RCC 7860 (cell line): ENCODE measurements at regions not wholly inside any gene's neighbourhood (a gene's known extent, or its start where the extent isn't known, plus 50 kb on each side); places are given as distances from the start of the nearest gene placed in this dataset.
"Not testable (repeated sequence)": the region's sequence is repeated elsewhere in the genome, so short reads cannot be mapped to it uniquely, and the experiment has no call there.

Experiments used
- DNase-seq: peaks from one replicate; pipeline ENCODE4 v3.0.0-alpha.2; 2015; ENCODE audit warnings: low spot score
- FAIRE-seq: peaks from 2 replicates; lab custom pipeline; 2012; peaks lifted over from hg19 to GRCh38; lab: Jason Lieb, UNC

DNA sequence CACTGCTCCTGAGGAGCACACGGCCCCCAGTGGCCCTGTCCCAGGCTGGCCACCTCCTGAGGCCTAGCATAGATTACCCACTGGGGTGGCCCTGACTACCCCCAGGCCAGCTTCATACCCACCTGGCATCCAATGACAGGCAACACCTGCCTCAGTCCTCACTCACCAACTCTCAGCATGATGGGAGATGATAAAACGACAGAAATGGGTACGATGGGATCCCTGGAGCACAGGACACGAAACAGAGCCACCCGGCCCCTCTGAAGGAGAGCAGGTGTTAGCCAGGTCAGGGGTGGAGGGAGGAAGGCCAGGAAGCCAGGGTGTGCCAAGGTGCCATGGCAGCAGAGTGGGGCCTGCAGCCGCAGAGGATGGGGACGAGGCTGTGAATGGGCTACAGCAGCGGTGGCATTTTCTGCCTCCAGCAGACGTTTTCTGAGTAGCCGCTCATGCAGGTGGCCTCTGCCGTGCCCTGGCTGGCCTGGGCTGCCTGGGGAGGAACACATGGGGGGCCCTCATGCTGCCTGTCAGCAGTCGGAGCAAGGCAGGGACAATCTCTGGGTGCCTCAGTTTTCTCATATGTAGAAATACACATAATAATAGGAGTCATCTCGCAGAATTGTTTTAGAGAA lies 50.2 kb upstream of the FGF3 start:
- FAIRE-seq (no peak), DNase-seq (no peak)

DNA sequence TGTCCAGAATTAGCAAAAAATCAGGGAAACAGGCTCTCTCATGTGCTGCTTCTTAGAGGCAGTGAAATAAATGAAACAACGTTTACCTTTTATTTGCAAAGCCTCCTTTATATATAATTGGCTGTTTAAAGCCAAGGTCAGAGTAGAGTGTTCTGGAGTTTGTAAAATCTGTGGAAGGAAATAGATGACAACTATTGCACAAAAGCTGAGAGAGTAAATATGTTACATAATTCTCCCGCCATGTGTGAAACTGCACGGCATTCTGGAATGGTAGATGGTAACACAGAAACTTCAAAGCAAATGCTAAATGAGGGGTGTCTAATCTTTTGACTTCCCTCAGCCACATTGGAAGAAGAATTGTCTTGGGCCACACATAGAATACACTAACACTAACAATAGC lies 51.5 kb upstream of the FGF3 start:
- no peak for DNase-seq
- no peak for FAIRE-seq

DNA sequence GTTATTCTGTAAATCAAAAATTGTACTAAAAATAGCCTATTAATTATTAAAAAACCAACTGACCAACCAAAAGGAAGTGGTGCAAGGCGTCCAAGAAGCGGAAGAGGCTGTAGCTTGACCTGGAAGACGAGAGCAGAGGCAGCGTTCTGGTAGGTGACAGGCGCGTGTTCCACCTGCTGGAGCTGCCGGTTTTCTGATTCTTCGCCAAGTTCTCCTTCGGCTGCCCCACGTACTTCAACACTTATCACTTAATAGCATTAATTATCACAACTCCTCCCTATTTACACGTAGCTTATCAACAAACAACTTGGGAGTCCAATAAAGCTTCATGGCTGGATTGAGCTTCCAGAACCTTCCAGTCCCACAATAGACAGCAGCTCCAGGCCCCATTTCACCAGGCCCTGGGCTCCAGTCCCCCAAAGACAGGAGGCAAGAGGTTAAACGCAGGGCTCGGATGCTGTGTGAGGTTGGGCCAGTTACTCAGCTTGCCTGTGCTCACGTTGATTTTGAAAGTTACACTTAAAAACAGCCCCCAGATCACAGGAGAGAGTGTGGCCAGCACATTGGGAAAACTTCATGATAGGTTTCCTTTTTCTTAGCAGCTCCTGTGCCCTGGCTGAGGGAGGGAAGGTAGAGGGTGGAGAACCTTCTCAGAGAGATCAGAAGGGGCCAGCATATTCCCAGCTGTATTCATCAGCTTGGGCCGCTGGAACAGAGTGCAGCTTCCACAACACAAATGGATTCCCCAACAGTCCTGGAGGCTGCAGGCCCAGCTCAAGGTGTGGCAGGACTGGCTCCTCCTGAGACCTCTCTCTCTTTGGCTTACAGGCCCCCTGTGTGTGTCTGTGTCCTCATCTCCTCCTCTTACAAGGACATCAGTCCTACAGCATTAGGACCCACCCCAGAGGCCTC lies 54.2 kb upstream of the FGF3 start:
- no peak for DNase-seq
- no peak for FAIRE-seq

DNA sequence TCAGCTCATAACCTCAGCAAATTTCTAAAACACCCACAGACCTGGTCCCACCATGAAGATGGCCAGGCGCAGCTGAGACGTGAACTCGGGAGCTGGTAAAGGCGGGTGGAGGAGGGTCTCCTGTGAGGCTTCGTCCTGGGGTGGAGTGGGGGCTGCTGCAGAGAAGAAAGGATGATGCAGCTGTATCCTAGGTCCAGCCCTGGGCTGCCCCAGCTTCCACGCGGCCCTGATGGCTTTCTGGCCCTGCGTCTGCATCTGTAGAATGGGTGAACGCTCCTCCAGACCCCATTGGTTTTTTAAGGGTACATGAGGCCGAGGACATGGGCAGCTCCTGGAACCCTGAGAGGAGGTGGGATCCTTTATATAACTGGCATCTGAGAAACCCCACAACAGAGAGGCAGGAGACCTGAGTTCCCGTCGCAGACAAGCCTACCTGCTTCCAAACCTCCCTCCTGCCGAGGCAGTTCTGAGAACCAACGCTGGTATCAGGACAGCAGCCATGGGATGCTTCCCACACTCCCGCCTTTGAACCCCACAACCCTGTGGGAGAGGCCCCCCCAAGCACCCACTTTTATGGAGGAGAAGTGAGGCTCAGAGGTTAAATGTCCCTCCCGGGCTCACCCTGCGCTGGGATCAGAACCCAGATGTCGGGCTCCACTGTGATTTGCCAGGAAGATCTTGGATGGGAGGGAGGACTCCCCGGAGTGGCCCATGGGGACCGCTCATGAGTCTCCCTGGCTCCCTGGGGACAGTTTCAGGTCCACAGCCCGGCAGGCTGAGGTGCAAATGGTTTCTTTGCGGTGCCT lies 55.2 kb upstream of the FGF3 start:
- DNase-seq (no peak), FAIRE-seq (no peak)

DNA sequence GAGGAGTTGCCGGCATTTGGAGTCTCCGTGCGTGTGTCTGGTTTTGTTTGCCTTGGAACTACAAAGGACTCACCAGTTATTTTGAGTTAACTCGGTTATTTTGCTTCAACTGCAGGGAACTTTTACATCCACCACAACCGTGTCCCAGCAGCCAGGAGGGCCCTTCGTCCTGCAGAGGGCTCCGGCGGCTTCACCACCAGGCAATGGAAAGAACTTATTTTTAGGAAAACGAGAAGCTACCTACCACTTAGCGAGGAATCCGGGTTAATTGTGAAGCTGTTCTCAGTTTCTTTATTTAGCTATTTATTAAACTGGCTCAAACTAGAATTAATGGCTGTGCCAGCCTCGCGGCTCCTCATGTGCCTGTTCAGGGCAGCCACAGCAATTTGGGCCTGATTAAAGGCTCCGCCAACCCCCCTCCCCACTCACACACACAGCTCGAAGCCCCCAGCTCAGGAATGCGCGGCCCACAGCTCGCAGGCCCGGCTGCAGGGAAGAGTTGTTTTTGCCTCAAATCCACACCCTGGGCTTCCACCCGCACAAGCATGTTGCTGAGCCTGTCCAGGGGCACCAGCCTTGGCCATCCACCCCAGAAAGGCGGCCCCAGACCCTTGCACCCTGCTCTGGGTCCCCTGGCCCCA lies 55.9 kb upstream of the FGF3 start:
- FAIRE-seq = no peak

DNA sequence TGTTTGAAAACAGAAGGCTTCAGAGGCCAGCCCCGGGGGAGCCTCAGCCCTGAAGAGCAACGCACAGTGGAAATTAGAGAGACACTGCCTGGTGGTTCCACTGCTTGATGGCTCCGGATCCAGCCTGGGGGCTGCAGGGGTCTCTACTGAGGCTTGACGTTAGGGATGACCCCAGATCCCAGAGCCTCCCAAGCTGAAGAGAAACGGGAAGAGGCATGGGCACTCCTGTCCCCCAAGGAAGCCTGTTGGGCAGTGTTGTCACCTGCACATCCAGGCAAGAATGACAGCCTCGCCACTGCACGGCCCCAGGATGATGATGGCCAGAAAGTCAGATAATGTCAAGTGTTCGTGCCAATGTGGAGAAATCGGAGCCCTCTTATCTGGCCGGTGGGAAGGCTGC lies 56.8 kb upstream of the FGF3 start:
- FAIRE-seq = no peak

More for the DNA sequence above, 55.9 kb upstream of the FGF3 start:
- no peak for DNase-seq

DNA sequence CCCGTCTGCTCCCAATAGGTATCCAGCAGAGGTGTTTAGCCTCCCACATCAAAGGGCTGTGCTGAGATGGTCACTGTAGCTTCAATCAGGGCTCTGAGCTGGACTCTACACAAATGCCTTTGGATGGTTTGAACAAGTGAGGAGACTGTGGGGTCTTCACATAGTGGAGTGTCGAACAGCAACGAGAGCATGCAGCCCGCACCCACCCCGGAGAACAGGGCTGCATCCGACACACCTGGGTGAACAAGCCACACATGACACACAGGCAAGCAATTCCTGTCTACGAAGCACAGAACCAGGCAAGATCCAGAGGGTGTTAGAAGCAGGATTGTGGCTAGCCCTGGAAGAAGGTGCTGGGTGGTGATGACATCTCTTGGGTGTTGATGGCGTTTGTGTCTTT lies 58.0 kb upstream of the FGF3 start:
- no peak for FAIRE-seq
- no peak for DNase-seq

More for the DNA sequence above, 56.8 kb upstream of the FGF3 start:
- DNase-seq = no peak

DNA sequence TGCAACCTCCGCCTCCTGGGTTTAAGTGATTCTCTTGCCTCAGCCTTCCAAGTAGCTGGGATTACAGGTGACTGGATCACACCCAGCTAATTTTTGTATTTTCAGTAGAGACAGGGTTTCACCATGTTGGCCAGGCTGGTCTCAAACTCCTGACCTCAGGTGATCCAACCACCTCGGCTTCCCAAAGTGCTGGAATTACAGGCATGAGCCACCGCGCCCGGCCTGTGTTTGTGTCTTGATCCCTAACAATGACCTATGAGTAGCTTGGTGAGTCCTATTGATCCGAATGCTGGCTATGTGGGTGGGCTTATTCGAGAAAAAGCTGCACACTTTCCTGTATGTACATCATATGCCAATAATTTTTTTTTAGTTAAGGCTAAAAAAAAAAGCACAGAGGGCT lies 58.5 kb upstream of the FGF3 start:
- not testable (repeated sequence) for DNase-seq, FAIRE-seq

DNA sequence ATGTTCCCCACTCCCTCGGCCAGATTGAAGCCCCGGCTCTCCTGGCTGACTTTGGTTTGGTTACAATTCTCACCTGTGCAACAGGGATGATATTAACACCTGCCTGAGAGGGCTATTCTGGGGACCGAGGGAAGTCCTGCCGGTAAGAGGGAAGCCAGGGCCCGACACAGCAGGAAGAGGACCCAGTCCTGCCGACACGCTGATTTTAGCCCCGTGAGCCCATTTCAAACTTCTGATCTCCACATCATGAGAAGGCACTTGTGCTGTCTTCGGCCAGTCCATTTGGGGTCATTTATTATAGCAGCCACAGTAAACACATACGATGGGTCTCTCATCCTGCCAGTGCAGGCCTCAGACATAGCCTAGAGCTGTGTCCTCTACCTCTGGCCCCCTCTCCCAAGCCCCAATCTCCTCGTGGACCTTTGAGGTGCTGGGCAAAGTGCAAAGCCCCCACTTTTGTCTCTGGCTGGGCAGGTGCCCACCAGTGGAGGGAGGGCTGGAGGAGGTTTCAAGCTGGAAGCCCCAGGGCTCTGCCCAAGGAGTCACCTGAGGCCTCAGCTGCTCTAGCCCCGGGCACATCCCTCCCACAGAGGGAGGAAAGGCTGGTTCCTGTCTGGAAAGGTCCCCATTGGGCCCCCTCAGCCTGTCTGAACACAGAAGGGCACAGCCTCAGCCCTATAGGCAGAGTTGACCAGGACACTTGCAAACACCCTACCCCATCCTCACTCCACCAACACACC lies 59.1 kb upstream of the FGF3 start:
- no peak for FAIRE-seq

DNA sequence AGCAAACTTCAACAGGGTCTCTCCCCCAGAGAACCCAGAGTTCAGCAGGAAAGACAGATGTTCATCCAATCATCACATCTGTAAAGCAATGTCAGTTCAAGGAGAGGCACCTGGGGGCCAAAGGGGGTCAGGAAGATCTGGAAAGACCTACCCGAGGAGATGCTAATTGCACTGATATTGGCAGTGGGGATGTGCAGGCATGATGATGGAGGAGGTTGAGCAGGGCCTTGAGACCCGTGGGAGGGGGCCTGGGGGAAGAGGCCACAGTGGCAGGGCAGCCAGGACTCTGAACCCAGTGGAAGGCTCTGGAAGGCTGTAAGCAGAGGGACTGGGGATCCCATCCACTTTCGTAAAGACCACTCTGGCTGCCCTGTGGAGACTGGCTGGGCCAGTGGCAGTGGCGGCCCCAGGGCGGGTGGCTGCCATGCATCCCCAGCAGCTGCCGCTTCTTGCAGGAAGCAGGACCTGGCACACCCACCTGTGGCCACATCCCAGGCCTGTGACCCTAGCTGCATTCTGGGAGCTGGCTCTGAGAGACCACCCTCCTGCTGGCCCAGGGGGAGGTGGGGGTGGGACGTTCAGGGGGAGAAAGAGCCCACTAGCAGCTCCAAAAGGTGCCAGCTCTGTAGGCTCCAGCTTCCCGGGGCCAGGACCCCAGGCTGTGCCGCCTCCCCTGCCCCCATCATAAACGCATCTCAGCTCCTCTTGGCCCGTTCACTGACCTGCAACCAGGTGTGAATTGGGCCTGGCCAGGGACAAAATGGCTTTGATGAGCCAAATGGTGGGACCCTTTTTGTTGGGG lies 59.9 kb upstream of the FGF3 start:
- DNase-seq (no peak), FAIRE-seq (no peak)

More for the DNA sequence above, 59.1 kb upstream of the FGF3 start:
- no peak for DNase-seq

DNA sequence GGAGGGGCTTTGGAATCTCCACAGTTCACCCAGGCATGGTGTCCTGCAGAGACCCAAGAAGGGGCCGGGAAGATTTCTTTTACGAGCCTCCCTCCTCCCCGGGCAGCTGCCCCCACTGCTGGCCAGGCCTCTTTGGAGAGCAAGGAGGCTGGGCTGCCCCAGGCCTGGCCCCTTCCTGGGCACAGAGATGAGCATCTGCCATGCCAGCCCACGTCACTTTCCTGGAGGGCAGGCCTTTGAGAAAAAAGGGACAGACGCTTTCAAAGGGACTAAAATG lies 60.5 kb upstream of the FGF3 start:
- DNase-seq = no peak
- no peak for FAIRE-seq

DNA sequence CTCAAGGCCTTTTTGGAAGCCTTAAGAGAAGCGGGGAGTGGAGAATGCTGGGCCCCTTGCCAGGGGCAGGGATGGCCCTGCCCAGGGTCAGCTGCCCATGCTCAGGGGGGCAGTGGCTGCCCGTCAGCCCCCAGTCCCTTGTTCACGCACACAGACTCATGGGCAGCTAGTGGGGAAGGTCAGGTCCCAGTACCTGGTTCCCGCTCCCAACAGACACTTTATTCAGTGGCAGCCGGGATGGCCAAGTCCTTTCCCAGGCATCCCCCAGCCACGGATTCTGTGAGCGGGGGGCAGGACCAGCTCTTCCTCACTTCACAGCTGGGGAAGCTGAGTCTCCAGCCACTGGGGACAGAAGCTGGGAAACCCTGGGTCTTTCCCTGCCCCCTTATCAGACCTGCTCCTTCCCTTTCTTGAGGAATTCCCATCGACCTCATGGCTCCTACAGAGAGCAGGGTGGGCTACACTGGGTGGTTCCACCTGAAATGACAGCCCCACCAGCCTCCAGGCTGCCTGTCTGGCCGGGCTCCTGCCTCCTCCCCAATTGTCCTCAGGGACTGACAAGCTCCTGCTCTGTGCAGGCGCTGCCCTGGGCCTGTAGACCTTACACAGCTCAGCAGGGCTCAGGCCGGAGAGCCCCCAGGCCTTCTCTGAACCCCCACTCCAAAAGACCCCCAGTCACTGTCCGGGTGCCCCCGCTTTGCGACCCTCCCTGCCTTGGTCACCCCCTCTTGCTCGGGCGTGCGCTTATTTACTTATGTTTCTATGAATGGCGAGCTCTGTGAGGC lies 61.0 kb upstream of the FGF3 start:
- no peak for FAIRE-seq
- no peak for DNase-seq

DNA sequence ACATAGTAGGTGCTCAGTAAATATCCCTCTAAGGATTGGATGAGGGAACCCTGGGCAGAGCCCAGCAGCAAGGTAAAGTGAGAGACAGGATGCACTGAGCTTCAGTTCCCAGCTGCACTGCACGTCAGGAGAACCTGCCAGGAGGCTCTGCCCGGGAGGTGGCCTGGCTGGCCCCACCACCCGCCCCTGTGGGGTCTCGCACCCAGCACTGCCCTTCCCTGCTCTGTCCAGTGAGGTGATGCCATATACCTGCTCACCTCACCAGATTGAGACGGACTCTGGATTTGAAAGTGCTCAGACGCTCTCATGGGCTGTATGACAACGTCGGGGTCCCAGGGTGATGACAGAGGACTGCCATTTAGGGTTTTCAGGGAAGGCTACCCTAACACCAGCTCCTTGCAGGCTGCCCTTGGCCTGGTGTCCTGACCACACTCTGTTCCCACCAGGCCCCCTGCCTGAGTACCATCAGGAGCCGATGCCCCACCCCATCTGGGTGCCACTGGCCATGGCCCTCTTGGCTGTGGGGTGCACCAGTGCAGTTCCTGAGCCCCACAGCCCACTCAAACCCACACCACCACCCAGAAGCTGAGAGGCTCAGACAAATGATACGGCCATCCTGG lies 61.7 kb upstream of the FGF3 start:
- DNase-seq (no peak), FAIRE-seq (no peak)

DNA sequence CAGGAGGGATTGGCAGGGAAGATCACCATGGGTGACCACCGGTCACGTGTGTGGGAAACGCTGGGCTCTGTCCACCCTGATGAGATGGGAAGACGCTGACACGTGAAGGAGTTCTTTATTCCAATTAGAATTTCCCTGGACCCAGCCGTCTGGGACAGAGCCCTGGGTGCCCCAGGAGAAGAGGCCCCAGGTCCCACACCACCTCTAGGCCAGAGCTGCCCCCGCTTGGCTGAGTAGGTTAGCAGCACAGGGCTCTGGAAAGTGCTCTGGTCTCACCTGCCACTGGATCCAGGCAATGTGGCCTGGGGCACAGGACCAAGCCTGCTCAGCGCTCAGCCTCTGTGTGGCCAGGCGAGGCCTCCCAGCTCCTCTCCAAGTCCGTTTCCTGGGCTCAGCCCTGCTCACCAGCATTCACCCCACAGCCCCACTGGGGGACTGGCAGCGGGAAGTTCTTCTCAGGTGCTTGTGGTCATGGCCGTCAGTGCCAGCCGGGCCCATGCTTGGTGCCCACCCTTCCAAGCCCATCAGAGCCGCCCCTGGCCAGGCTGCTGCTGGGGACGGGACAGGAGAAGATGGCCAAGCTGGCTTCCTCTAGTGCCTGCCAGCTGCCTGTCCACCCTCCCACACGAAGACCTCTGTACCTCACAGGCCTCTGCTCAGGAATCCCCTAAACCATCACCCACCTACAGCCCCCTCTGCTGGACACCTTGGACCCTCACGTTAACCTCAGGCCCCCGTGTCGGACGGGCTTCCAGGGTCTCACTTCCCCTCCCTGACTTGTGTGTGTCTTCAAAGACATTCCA lies 62.5 kb upstream of the FGF3 start:
- FAIRE-seq = no peak

DNA sequence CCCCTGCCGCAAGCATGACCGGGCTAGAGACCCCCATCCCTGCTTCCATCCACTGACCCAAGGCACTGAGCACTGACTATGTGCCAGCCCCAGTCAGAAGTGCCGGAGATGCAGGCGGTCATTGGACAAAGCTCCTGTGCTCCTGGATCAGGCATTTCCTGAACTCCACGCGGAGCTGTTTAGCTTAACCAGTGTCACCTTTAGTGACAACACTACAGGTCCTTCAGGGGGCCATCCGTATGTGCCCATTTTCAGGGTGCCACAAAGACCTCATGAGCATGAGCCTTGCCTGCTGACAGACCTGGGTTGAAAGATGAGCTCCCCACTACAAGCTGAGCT lies 63.0 kb upstream of the FGF3 start:
- FAIRE-seq (no peak), DNase-seq (no peak)

More for the DNA sequence above, 62.5 kb upstream of the FGF3 start:
- no peak for DNase-seq

DNA sequence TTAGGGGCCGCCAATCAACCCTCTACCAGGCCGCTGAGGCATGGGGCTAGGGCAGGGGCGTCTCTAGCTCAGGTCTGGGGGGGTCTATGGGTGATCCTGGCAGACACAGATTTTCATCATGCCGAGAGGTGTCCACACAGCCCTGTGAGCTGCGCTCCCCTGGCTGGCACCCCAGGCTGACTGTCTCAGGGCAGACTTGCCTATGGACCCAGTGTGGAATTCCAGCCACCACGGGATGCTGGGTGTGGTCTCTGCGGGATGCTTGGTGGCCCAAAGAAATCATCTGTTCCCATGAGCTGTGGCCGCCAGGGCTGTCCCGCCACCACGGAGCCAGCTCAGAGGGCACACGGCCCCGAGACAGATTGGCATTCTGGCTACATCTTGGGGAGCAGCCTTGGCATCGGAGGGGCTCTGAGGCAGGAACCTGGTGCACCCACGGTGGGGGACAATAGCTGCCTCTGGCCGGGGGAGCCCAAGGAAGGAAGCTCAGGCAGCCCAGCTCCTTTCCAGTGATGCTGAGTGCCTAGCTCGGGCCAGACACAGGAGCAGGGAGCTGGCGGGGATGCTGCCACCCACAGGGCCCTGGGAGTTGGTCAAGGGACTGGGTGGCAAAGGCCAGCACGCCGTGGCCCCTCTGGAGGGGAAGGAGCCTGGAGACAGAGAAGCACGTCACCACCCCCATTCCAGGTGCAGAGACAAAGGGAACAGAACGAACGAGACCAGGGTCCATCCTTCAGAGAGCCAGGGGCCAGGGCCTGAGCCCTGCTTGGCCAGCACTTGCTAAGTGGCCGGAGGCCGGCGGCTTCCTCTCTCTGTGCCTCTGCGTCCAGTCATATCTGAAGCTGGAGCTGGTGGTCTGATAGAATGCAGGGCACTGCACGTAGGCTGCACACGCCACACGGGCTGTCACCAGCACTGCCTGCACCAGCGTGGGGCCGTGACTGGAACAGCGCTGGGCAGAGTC lies 64.4 kb upstream of the FGF3 start:
- FAIRE-seq = no peak
- no peak for DNase-seq

DNA sequence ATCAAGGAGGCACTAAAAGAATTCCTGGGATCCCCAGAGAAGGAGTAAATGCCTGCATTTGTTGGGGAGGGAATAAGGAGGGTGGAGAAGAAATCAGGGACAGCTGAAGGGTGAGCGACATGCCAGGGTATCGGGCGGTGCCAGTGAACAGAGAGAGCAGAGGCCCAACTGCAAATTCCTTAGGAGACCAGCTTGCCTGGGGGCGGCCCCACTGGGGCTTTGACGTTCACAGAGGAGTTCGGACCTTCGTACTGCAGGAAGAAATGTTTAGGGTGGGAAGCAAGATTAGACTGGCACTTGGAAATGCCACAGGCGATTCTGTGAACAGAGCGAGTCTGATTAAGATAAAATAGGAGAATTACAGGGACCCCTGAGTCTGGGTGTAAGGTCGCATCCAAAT lies 65.1 kb upstream of the FGF3 start:
- no peak for FAIRE-seq

More for the DNA sequence above, 65.1 kb upstream of the FGF3 start:
- DNase-seq = no peak
